ENCODE measurements at regions not wholly inside any gene's neighbourhood (a gene's known extent, or its start where the extent isn't known, plus 50 kb on each side); places are given as distances from the start of the nearest gene placed in this dataset.

DNA sequence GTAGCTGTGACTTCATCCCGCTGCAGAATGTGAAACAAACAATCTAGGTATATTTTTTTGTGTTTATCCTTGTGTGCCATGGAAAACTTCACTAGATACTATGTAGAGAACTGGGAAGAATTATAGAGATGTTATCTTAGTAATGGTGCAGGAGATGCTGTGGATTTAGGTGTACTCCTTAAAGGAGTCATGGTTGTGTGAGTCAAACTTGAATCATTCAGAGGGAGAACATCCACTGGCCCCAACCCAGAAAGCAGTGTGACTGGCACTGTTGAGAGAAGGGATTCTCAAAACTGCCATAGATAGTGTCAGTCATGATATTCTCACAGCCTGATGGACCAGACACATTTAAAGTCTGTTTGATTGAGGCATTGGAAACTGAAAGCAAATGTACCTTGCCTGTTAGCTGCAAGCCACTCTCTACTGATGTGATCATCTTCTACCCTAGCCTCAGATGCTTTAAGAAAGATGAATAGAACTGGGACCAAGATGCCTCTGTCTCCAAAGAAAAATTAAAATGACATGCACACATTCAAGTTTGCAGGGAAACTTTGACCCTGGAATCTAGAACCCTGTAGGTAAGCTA, 754.6 kb downstream of the MRPL39 start:
- 56 to 79% (median 66%) methylated on average over 1 of the region's 1 CpG for WGBS, 3 donors
- Histone ChIP-seq H3K27me3 (ENCODE audit: control insufficient read depth in 3 of 3, insufficient read depth in 3 of 3, low read length in 3 of 3) (no peaks in the 10 kb centered on the region), H3K27ac (ENCODE audit: low read depth in 1 of 3, low read length in 2 of 3) (no peak overlapping the region), H3K4me1 (ENCODE audit: control insufficient read depth in 3 of 3, insufficient read depth in 2 of 3, low read depth in 1 of 3, low read length in 2 of 3) (no peaks in the 10 kb centered on the region), H3K9me3 (ENCODE audit: control insufficient read depth in 2 of 2, insufficient read depth in 1 of 2, low read depth in 1 of 2, low read length in 1 of 2) (no peaks in the 10 kb centered on the region), H3K4me3 (ENCODE audit: low read depth in 1 of 3, low read length in 3 of 3) (no peak overlapping the region), H3K36me3 (ENCODE audit: control insufficient read depth in 3 of 3, insufficient read depth in 2 of 3, low read depth in 1 of 3, low read length in 3 of 3) (no peaks in the 10 kb centered on the region)
- no peak for FAIRE-seq
- DNase-seq: no peak

DNA sequence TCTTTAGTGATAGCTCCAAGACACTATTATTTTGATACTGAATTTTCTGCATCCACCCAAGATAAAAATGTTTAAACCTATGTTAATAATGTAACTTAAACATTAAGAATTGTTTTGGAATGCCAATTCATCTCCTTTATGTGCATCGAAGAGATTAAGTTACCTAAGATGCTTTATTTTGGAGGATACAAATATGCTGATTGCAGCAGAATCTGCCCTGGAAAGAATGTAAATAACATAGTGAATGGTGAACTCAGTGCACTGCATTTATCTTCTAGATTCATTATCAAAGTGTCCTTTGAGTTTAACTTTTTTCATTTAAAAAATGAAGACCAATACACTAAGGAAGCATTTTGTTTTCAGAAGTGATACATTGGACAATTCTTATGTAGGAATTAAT, 757.2 kb downstream of the MRPL39 start:
- Histone ChIP-seq H3K27ac (ENCODE audit: low read depth in 1 of 3, low read length in 2 of 3) (no peak overlapping the region), H3K36me3 (ENCODE audit: control insufficient read depth in 3 of 3, insufficient read depth in 2 of 3, low read depth in 1 of 3, low read length in 3 of 3) (no peaks in the 10 kb centered on the region), H3K4me3 (ENCODE audit: low read depth in 1 of 3, low read length in 3 of 3) (no peak overlapping the region), H3K4me1 (ENCODE audit: control insufficient read depth in 3 of 3, insufficient read depth in 2 of 3, low read depth in 1 of 3, low read length in 2 of 3) (no peaks in the 10 kb centered on the region), H3K27me3 (ENCODE audit: control insufficient read depth in 3 of 3, insufficient read depth in 3 of 3, low read length in 3 of 3) (no peaks in the 10 kb centered on the region), H3K9me3 (ENCODE audit: control insufficient read depth in 2 of 2, insufficient read depth in 1 of 2, low read depth in 1 of 2, low read length in 1 of 2) (peaks cover 0 to 3% of the 10 kb centered on the region in 2 donors)
- no peak for DNase-seq
- FAIRE-seq: no peak
- WGBS, 3 donors: 77 to 93% (median 81%) methylated on average over 1 of the region's 1 CpG

DNA sequence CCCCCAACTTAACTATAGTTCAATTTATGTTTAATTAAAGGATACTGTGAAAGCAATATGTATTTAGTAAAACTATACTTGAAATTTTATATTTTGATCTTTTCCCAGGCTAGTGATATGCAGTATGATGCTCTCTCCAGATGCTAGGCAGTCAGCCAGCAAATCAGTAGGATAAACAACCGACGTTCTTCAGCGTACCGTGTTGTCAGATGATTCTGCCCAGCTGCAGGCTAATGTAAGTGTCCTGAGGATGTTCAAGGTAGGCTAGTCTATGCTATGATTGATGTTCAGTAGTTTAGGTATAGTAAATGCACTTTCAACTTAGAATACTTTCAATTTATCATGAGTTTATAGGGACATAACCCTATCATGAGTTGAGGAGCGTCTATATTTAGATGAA, 762.6 kb downstream of the MRPL39 start:
- no peak for FAIRE-seq
- no peaks in the 10 kb centered on the region for H3K4me1 ChIP-seq (ENCODE audit: control insufficient read depth in 3 of 3, insufficient read depth in 2 of 3, low read depth in 1 of 3, low read length in 2 of 3)
- H3K36me3 ChIP-seq (ENCODE audit: control insufficient read depth in 3 of 3, insufficient read depth in 2 of 3, low read depth in 1 of 3, low read length in 3 of 3): no peaks in the 10 kb centered on the region
- H3K4me3 ChIP-seq (ENCODE audit: low read depth in 1 of 3, low read length in 3 of 3): no peak overlapping the region
- H3K27ac ChIP-seq (ENCODE audit: low read depth in 1 of 3, low read length in 2 of 3): no peak overlapping the region
- H3K27me3 ChIP-seq (ENCODE audit: control insufficient read depth in 3 of 3, insufficient read depth in 3 of 3, low read length in 3 of 3): no peaks in the 10 kb centered on the region
- 51 to 76% (median 58%) methylated on average over 5 of the region's 5 CpGs for WGBS, 3 donors
- no peak for DNase-seq
- peaks cover 0 to 4% of the 10 kb centered on the region in 2 donors for H3K9me3 ChIP-seq (ENCODE audit: control insufficient read depth in 2 of 2, insufficient read depth in 1 of 2, low read depth in 1 of 2, low read length in 1 of 2)

DNA sequence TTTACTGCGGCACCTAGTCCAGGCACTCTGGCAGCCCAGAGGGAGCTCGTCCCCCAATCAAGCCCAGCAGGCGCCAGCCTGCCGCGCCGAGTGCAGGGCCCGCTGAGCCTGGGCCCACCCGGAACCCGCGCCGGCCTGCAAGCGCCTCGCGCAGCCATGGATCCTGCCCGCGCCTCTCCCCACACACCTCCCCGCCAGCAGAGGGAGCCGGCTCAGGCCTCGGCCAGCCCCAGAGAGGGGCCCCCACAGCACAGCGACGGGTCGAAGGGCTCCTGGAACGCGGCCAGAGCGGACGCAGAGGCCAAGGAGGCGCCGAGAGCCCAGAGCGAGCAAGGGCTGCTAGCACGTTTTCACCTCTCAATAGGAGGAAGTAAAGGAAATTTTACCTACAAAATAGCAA, 767.0 kb downstream of the MRPL39 start:
- FAIRE-seq: no peak
- DNase-seq: no peak
- no peaks in the 10 kb centered on the region for H3K4me1 ChIP-seq (ENCODE audit: control insufficient read depth in 3 of 3, insufficient read depth in 2 of 3, low read depth in 1 of 3, low read length in 2 of 3)

DNA sequence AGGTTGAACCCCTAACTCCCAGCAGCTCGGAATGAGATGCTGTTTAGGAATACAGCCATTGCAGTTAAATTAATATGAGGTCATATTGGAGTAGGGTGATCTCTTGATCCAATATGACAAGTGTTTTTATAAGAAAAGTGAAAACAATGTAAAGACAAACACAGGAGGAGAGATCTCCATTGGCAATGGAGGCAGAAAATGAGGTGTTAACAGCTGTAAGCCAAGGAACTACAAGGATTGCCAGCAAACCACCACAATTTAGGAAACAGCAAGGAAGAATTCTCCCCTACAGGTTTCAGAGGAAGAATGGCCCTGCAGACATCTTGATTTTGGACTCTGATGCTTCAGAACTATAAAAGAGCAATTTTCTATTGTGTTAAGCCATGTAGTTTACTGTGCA, 774.3 kb downstream of the MRPL39 start:
- FAIRE-seq (no peak), DNase-seq (no peak)
- H3K4me1 ChIP-seq (ENCODE audit: control insufficient read depth in 3 of 3, insufficient read depth in 2 of 3, low read depth in 1 of 3, low read length in 2 of 3): no peaks in the 10 kb centered on the region
- no peaks in the 10 kb centered on the region for H3K27me3 ChIP-seq (ENCODE audit: control insufficient read depth in 3 of 3, insufficient read depth in 3 of 3, low read length in 3 of 3)
- no peak overlapping the region for H3K4me3 ChIP-seq (ENCODE audit: low read depth in 1 of 3, low read length in 3 of 3)
- H3K9me3 ChIP-seq (ENCODE audit: control insufficient read depth in 2 of 2, insufficient read depth in 1 of 2, low read depth in 1 of 2, low read length in 1 of 2): no peaks in the 10 kb centered on the region
- 37 to 61% (median 42%) methylated on average over 1 of the region's 1 CpG for WGBS, 3 donors
- no peaks in the 10 kb centered on the region for H3K36me3 ChIP-seq (ENCODE audit: control insufficient read depth in 3 of 3, insufficient read depth in 2 of 3, low read depth in 1 of 3, low read length in 3 of 3)
- H3K27ac ChIP-seq (ENCODE audit: low read depth in 1 of 3, low read length in 2 of 3): no peak overlapping the region

More for the DNA sequence above, 767.0 kb downstream of the MRPL39 start:
- no peak overlapping the region for H3K4me3 ChIP-seq (ENCODE audit: low read depth in 1 of 3, low read length in 3 of 3)
- WGBS, 3 donors: 89 to 93% (median 90%) methylated on average over 30 of the region's 30 CpGs
- no peak overlapping the region for H3K27ac ChIP-seq (ENCODE audit: low read depth in 1 of 3, low read length in 2 of 3)
- no peaks in the 10 kb centered on the region for H3K27me3 ChIP-seq (ENCODE audit: control insufficient read depth in 3 of 3, insufficient read depth in 3 of 3, low read length in 3 of 3)
- no peaks in the 10 kb centered on the region for H3K36me3 ChIP-seq (ENCODE audit: control insufficient read depth in 3 of 3, insufficient read depth in 2 of 3, low read depth in 1 of 3, low read length in 3 of 3)
- peaks cover 0 to 4% of the 10 kb centered on the region in 2 donors for H3K9me3 ChIP-seq (ENCODE audit: control insufficient read depth in 2 of 2, insufficient read depth in 1 of 2, low read depth in 1 of 2, low read length in 1 of 2)

DNA sequence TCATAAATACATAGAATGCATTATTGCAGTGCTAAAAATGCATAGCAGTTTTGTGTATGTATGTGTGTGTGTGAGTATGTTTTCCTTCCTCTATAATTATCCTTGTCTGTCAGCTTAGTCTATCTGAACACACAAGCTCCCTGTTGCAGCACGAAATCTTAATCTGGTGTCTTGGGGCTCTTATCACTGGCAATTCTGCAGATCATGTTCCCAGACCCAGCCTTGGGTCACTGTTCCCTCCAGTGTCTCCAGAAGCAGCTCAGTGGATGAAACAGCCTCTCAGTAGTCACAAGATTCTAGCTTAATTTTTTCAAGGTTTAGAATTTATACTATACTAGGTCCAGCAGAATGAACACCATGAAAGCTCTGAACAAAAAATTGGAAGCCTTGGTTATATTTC, 777.9 kb downstream of the MRPL39 start:
- WGBS, 3 donors: 13 to 41% (median 30%) methylated on average over 1 of the region's 1 CpG
- FAIRE-seq: no peak

DNA sequence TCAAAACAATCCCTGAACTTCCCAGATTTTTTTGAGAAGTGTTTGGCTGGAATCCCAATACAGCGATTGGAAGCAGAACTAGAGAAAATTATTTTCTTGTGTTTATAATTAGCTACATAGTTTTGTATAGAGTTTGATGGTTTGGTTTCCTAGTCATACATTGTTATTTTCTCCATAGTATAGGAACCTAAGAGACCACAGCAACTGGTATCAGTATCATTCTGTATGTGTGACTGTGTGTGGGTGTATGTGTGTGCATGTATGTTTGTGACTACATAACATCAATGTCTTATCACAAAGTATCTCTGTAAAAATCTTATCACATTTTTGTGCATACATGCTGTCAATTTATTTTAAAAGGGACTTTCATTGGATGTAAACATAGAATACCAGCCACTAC, 780.5 kb downstream of the MRPL39 start:
- DNase-seq: no peak
- Histone ChIP-seq H3K4me1 (ENCODE audit: control insufficient read depth in 3 of 3, insufficient read depth in 2 of 3, low read depth in 1 of 3, low read length in 2 of 3) (no peaks in the 10 kb centered on the region), H3K9me3 (ENCODE audit: control insufficient read depth in 2 of 2, insufficient read depth in 1 of 2, low read depth in 1 of 2, low read length in 1 of 2) (no peaks in the 10 kb centered on the region), H3K36me3 (ENCODE audit: control insufficient read depth in 3 of 3, insufficient read depth in 2 of 3, low read depth in 1 of 3, low read length in 3 of 3) (no peaks in the 10 kb centered on the region), H3K27me3 (ENCODE audit: control insufficient read depth in 3 of 3, insufficient read depth in 3 of 3, low read length in 3 of 3) (no peaks in the 10 kb centered on the region), H3K4me3 (ENCODE audit: low read depth in 1 of 3, low read length in 3 of 3) (no peak overlapping the region), H3K27ac (ENCODE audit: low read depth in 1 of 3, low read length in 2 of 3) (no peak overlapping the region)
- no peak for FAIRE-seq
- 47 to 85% (median 84%) methylated on average over 1 of the region's 1 CpG for WGBS, 3 donors

More for the DNA sequence above, 777.9 kb downstream of the MRPL39 start:
- H3K4me3 ChIP-seq (ENCODE audit: low read depth in 1 of 3, low read length in 3 of 3): no peak overlapping the region
- no peaks in the 10 kb centered on the region for H3K36me3 ChIP-seq (ENCODE audit: control insufficient read depth in 3 of 3, insufficient read depth in 2 of 3, low read depth in 1 of 3, low read length in 3 of 3)
- H3K4me1 ChIP-seq (ENCODE audit: control insufficient read depth in 3 of 3, insufficient read depth in 2 of 3, low read depth in 1 of 3, low read length in 2 of 3): no peaks in the 10 kb centered on the region
- no peak for DNase-seq
- no peaks in the 10 kb centered on the region for H3K27me3 ChIP-seq (ENCODE audit: control insufficient read depth in 3 of 3, insufficient read depth in 3 of 3, low read length in 3 of 3)
- no peak overlapping the region for H3K27ac ChIP-seq (ENCODE audit: low read depth in 1 of 3, low read length in 2 of 3)
- H3K9me3 ChIP-seq (ENCODE audit: control insufficient read depth in 2 of 2, insufficient read depth in 1 of 2, low read depth in 1 of 2, low read length in 1 of 2): no peaks in the 10 kb centered on the region

DNA sequence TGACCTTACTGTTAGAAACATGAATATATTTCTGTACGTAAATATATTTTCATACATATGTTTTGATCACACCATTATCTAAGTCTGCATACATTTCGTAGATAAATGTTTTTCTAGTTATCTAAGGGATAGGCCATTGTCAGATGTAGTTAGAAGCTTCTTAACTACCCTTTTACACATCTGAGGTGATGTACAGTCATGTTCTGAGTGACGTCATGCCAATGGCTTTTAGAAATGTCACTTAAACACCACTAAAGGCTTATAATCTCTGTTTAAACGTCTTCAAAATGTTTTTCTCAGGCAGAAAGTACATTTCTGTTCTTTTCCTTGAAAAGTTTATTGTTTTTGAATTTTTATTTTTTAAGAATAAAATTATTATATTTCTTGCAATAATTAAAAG, 781.9 kb downstream of the MRPL39 start:
- 56 to 68% (median 56%) methylated on average over 4 of the region's 4 CpGs for WGBS, 3 donors
- Histone ChIP-seq H3K27me3 (ENCODE audit: control insufficient read depth in 3 of 3, insufficient read depth in 3 of 3, low read length in 3 of 3) (no peaks in the 10 kb centered on the region), H3K36me3 (ENCODE audit: control insufficient read depth in 3 of 3, insufficient read depth in 2 of 3, low read depth in 1 of 3, low read length in 3 of 3) (no peaks in the 10 kb centered on the region), H3K27ac (ENCODE audit: low read depth in 1 of 3, low read length in 2 of 3) (no peak overlapping the region), H3K4me1 (ENCODE audit: control insufficient read depth in 3 of 3, insufficient read depth in 2 of 3, low read depth in 1 of 3, low read length in 2 of 3) (no peaks in the 10 kb centered on the region), H3K4me3 (ENCODE audit: low read depth in 1 of 3, low read length in 3 of 3) (no peak overlapping the region), H3K9me3 (ENCODE audit: control insufficient read depth in 2 of 2, insufficient read depth in 1 of 2, low read depth in 1 of 2, low read length in 1 of 2) (no peaks in the 10 kb centered on the region)
- no peak for FAIRE-seq
- no peak for DNase-seq

DNA sequence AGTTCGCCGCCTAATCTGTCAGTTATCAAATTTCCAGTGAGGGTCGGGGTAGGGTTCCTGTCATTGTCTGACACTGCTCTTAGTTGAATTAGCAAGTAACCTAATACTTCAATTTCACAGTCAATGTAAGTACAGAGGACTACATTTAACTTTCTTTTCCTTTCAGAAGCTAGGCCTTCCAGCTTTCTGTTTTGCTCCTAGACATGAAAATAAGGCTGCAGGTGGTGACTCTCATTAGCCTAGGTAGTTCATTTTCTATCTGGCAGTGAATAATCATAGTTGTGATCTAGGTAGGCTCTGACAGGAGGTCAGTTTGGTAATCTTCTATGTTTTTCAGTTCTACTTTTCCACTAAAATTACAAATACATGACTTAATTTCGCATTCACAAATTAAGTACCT, 783.1 kb downstream of the MRPL39 start:
- Histone ChIP-seq H3K9me3 (ENCODE audit: control insufficient read depth in 2 of 2, insufficient read depth in 1 of 2, low read depth in 1 of 2, low read length in 1 of 2) (no peaks in the 10 kb centered on the region), H3K27ac (ENCODE audit: low read depth in 1 of 3, low read length in 2 of 3) (no peak overlapping the region), H3K27me3 (ENCODE audit: control insufficient read depth in 3 of 3, insufficient read depth in 3 of 3, low read length in 3 of 3) (no peaks in the 10 kb centered on the region), H3K4me1 (ENCODE audit: control insufficient read depth in 3 of 3, insufficient read depth in 2 of 3, low read depth in 1 of 3, low read length in 2 of 3) (no peaks in the 10 kb centered on the region), H3K36me3 (ENCODE audit: control insufficient read depth in 3 of 3, insufficient read depth in 2 of 3, low read depth in 1 of 3, low read length in 3 of 3) (no peaks in the 10 kb centered on the region), H3K4me3 (ENCODE audit: low read depth in 1 of 3, low read length in 3 of 3) (no peak overlapping the region)
- 80 to 92% (median 90%) methylated on average over 4 of the region's 4 CpGs for WGBS, 3 donors
- no peak for DNase-seq
- no peak for FAIRE-seq
